ENCODE measurements at regions not wholly inside any gene's neighbourhood (a gene's known extent, or its start where the extent isn't known, plus 50 kb on each side); places are given as distances from the start of the nearest gene placed in this dataset.
"Not testable (repeated sequence)": the region's sequence is repeated elsewhere in the genome, so short reads cannot be mapped to it uniquely, and the experiment has no call there.

DNA sequence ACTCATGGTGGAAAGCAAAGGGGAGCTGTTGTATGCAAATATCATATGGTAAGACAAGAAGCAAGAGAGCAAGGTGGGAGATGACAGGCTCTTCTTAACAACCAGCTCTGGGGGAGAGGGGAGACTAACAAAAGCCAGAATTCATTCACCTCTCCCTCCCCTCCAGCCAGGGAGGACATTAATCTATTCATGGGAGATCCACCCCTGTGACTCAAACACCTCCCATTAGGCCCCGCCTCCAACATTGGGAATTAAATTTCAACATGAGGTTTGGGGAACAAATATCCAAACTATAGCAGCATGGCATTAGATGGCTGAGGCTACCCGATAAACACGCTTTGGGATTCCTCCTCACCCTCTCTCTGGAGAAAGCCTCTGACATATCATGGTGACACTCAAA, 210.6 kb downstream of the RHOU start:
- DNase-seq (ENCODE audit: extremely low spot score) = no peak
- ChIA-PET CTCF (interaction anchor here (1.3 kb wide), 2 partner anchors 11 to 18 kb away, joined by 3 read pairs; no protein-coding TSS in a partner anchor), POLR2A (no interaction called here)
- TF ChIP-seq, protein P1, sequence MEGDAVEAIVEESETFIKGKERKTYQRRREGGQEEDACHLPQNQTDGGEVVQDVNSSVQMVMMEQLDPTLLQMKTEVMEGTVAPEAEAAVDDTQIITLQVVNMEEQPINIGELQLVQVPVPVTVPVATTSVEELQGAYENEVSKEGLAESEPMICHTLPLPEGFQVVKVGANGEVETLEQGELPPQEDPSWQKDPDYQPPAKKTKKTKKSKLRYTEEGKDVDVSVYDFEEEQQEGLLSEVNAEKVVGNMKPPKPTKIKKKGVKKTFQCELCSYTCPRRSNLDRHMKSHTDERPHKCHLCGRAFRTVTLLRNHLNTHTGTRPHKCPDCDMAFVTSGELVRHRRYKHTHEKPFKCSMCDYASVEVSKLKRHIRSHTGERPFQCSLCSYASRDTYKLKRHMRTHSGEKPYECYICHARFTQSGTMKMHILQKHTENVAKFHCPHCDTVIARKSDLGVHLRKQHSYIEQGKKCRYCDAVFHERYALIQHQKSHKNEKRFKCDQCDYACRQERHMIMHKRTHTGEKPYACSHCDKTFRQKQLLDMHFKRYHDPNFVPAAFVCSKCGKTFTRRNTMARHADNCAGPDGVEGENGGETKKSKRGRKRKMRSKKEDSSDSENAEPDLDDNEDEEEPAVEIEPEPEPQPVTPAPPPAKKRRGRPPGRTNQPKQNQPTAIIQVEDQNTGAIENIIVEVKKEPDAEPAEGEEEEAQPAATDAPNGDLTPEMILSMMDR (IDR thresholded peaks at IDR 0.05; ENCODE audit: control extremely low read depth, extremely low read depth, low read depth, missing control alignments) = no peak

DNA sequence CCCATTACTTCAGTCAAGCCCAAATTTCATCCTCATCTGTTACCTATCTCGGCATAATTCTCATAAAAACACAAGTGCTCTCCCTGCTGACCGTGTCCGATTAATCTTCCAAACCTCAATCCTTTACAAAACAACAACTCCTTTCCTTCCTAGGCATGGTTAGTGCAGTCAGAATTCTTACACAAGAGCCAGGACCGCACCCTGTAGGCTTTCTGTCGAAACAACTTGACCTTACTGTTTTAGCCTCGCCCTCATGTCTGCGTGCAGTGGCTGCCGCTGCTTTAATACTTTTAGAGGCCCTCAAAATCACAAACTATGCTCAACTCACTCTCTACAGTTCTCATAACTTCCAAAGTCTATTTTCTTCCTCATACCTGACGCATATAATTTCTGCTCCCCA, 214.3 kb downstream of the RHOU start:
- CTCF ChIA-PET; POLR2A ChIA-PET; DNase-seq (ENCODE audit: extremely low spot score): not testable (repeated sequence)

DNA sequence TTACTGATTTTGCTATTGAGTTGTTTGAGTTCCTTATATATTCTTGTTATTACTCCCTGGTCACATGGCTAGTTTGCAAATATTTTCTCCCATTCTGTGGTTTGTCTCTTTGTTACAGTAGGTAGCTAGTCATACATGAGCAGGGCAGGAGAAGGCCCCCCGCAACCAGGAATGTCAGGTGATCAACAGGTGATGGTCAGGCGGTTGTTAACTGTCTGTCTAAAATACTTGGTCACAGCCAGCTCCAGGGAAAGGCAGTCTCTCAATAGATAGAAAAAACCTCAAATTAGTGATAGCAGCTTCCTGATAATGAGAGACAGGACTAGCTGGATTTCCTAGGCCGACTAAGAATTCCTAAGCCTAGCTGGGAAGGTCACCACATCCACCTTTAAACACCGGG, 217.9 kb downstream of the RHOU start:
- POLR2A ChIA-PET = no interaction called here
- TF ChIP-seq, protein P1 (IDR thresholded peaks at IDR 0.05; ENCODE audit: control extremely low read depth, extremely low read depth, low read depth, missing control alignments) = no peak
- no peak for DNase-seq (ENCODE audit: extremely low spot score)
- CTCF ChIA-PET = no interaction called here

DNA sequence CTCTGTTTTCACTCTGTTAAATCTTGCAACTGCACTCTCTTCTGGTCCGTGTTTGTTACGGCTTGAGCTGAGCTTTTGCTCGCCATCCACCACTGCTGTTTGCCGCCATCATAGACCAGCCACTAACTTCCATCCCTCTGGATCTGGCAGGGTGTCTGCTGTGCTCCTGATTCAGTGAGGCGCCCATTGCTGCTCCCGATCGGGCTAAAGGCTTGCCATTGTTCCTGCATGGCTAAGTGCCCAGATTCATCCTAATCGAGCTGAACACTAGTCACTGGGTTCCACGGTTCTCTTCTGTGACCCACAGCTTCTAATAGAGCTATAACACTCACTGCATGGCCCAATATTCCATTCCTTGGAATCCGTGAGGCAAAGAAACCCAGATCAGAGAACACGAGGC, 218.5 kb downstream of the RHOU start:
- CTCF ChIA-PET; POLR2A ChIA-PET; DNase-seq (ENCODE audit: extremely low spot score): not testable (repeated sequence)

DNA sequence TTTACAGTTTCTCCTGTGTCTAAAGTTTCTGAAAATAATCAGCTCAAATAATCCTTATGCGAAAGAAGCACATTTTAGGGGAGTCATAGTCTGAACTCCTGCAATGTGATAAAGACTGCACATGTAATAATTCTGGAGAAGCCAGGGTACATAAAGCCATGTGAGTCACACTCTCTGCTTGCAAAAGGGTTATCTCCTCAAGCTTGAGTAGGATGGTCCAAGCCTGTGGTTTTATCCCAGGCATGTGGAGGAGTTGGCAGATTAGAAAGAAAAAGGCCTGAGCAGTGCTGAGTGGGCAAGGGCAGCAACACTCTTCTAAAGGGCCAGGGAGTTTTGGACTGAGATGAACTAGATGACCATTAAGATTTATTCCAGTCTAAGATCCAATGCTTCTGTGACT, 220.4 kb downstream of the RHOU start:
- CTCF ChIA-PET = interaction anchor here (1.2 kb wide), 1 partner anchor 28 kb away, joined by 3 read pairs; no protein-coding TSS in a partner anchor
- TF ChIP-seq, protein P1 (IDR thresholded peaks at IDR 0.05; ENCODE audit: control extremely low read depth, extremely low read depth, low read depth, missing control alignments) = no peak
- POLR2A ChIA-PET = no interaction called here
- no peak for DNase-seq (ENCODE audit: extremely low spot score)

DNA sequence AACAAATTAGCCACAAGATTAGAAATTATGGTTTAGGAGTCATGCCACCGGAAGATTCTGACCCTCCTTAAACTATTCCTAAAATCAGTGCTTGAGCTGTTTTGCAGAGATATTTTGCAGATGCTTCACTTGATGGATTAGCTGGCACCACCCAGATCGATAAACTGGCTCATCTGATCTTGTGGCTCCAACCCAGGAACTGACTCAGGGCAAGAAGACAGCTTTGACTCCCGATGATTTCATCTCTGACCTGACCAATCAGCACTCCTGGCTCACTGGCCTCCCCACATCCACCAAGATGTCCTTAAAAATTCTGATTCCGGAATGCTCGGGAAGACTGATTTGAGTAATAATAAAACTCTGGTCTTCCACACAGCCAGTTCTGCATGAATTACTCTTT, 221.6 kb downstream of the RHOU start:
- POLR2A ChIA-PET = interaction anchor here (0.5 kb wide), 1 partner anchor 550 kb away, joined by 4 read pairs; the partner anchor contains the start of gene TRIM11
- TF ChIP-seq, protein P1 (IDR thresholded peaks at IDR 0.05; ENCODE audit: control extremely low read depth, extremely low read depth, low read depth, missing control alignments) = no peak
- CTCF ChIA-PET = interaction anchor here (1.3 kb wide), 1 partner anchor 11 kb away, joined by 3 read pairs; no protein-coding TSS in a partner anchor
- no peak for DNase-seq (ENCODE audit: extremely low spot score)

DNA sequence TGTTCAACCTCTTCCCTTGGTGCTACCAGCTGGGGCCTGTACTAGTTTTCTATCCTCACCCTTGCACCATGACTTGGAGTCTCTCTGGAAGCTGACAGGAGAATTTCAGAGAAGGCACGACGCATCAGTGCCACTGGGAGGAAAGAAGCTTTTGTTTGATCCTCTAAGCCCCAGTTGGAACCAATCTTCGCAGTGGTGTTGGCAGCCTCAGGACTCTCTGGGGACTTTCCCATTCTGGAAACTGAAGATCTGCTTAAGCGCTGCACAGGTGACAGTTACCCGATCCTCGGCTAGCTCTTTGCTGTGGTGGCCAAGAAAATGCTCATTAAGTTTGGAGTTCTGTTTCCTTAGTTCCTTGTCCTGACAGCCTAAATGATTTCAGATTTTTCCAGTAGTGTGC, 222.3 kb downstream of the RHOU start:
- ChIA-PET POLR2A (no interaction called here), CTCF (interaction anchor here (1.3 kb wide), 1 partner anchor 12 kb away, joined by 3 read pairs; no protein-coding TSS in a partner anchor)
- DNase-seq (ENCODE audit: extremely low spot score) = no peak
- TF ChIP-seq, protein P1 (IDR thresholded peaks at IDR 0.05; ENCODE audit: control extremely low read depth, extremely low read depth, low read depth, missing control alignments) = no peak

DNA sequence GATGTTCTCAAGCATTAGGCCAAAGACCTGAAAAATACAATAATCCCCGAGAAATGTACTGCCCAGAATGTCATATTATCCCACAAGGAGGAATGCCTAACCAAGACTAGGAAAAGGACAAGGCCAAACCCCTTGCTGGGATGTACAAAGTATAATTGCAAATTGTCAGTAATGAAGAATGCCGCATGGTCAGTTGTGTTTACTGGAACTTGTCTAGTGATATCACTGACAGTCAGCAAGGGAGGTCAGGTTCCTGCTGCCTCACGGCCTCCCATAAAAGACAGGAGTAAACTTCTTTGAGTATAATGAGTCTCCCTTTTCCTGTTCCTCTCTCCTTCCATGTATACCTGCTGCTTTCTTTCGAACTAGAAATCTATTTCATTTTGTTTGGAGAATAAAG, 222.8 kb downstream of the RHOU start:
- TF ChIP-seq, protein P1 (IDR thresholded peaks at IDR 0.05; ENCODE audit: control extremely low read depth, extremely low read depth, low read depth, missing control alignments) = no peak
- POLR2A ChIA-PET = no interaction called here
- CTCF ChIA-PET = interaction anchor here (1.3 kb wide), 1 partner anchor 12 kb away, joined by 3 read pairs; no protein-coding TSS in a partner anchor
- DNase-seq (ENCODE audit: extremely low spot score) = no peak
